HG03565 (cell line): ENCODE measurements at regions not wholly inside any gene's neighbourhood (a gene's known extent, or its start where the extent isn't known, plus 50 kb on each side); places are given as distances from the start of the nearest gene placed in this dataset.

Experiments
- ATAC-seq: cut with Tn5 transposase; IDR thresholded peaks from one replicate; pipeline ENCODE4 v1.9.1; 2021; ENCODE audit warnings: mild to moderate bottlenecking, moderate library complexity; ENCODE audit not compliant: unreplicated experiment

- ATAC-seq, result no peak
Observed at GRCh38 chr4:183846951-183847350, 58.2 kb upstream of the STOX2 start.

- ATAC-seq, result no peak
Observed at GRCh38 chr4:183848805-183849204, 56.3 kb upstream of the STOX2 start.

GRCh38 chr4:183852910-183853547 lies 52.1 kb upstream of the STOX2 start:
- ATAC-seq, result no peak

- no peak for ATAC-seq
Observed at GRCh38 chr4:183853548-183853940, 51.6 kb upstream of the STOX2 start.
